Epithelial cell of esophagus (primary cell): ENCODE measurements at regions not wholly inside any gene's neighbourhood (a gene's known extent, or its start where the extent isn't known, plus 50 kb on each side); places are given as distances from the start of the nearest gene placed in this dataset.

ENCODE experiments used
- DNase-seq: peaks from one replicate; pipeline ENCODE4 v3.0.0; 2010; ENCODE audit warnings: low read depth
- H3K4me3 ChIP-seq: 2 replicates; pipeline ENCODE4 v1.5.1; 2011; ENCODE audit warnings: mild to moderate bottlenecking, low read length, control low read depth
- CTCF ChIP-seq: IDR thresholded peaks from 2 replicates; pipeline ENCODE4 v1.5.1; 2011; ENCODE audit warnings: low read depth, mild to moderate bottlenecking, low read length, control low read depth, inconsistent platforms; ENCODE audit not compliant: insufficient read depth; ENCODE audit errors: missing control alignments

GRCh38 chr13:79096099-79096498 lies 310.0 kb downstream of the RBM26 start:
- TF ChIP-seq CTCF = no peak
- no peak for DNase-seq
- H3K4me3 ChIP-seq = no peak overlapping the region

- DNase-seq = peak; percentile 69
- no peak overlapping the region for H3K4me3 ChIP-seq
- TF ChIP-seq CTCF = no peak
These were observed 315.4 kb downstream of the RBM26 start for GRCh38 chr13:79090552-79091124.

- H3K4me3 ChIP-seq = no peak overlapping the region
- no peak for TF ChIP-seq CTCF
- DNase-seq = no peak
These were observed 321.1 kb downstream of the RBM26 start for GRCh38 chr13:79084802-79085424.

GRCh38 chr13:79081942-79082341 lies 324.1 kb downstream of the RBM26 start:
- H3K4me3 ChIP-seq = no peak overlapping the region
- TF ChIP-seq CTCF = no peak
- no peak for DNase-seq

GRCh38 chr13:79079351-79079839 lies 326.7 kb downstream of the RBM26 start:
- DNase-seq = peak; percentile 61
- no peak for TF ChIP-seq CTCF
- no peak overlapping the region for H3K4me3 ChIP-seq

- no peak overlapping the region for H3K4me3 ChIP-seq
- TF ChIP-seq CTCF = no peak
- no peak for DNase-seq
These were observed 330.4 kb downstream of the RBM26 start for GRCh38 chr13:79075703-79076102.
